ENCODE measurements at regions not wholly inside any gene's neighbourhood (a gene's known extent, or its start where the extent isn't known, plus 50 kb on each side); places are given as distances from the start of the nearest gene placed in this dataset.
"Not testable (repeated sequence)": the region's sequence is repeated elsewhere in the genome, so short reads cannot be mapped to it uniquely, and the experiment has no call there.

GRCh38 chr21:9008636-9009035 is 1512.7 kb upstream of the TPTE start:
- DNase-seq = no peak
- Histone ChIP-seq H3K4me1 (ENCODE audit: control extremely low read depth in 1 of 4, control insufficient read depth in 4 of 4, insufficient read depth in 4 of 4, low read length in 3 of 4) (no peaks in the 10 kb centered on the region), H3K27me3 (replicated peaks in 2 of 5; ENCODE audit: control insufficient read depth in 4 of 5, insufficient read depth in 5 of 5, low read length in 4 of 5) (no peaks in the 10 kb centered on the region), H3K27ac (ENCODE audit: insufficient read depth in 1 of 2, low read depth in 1 of 2, low read length in 2 of 2, poor library complexity in 1 of 2, severe bottlenecking in 2 of 2) (no peak overlapping the region), H3K4me3 (ENCODE audit: control insufficient read depth in 1 of 7, extremely low read depth in 1 of 7, insufficient read depth in 4 of 7, low read depth in 2 of 7, low read length in 6 of 7) (no peak overlapping the region), H3K9me3 (ENCODE audit: control extremely low read depth in 1 of 5, control insufficient read depth in 4 of 5, insufficient read depth in 2 of 5, low read depth in 1 of 5, low read length in 4 of 5) (peaks cover 0 to 46% (median 1%) of the 10 kb centered on the region in 5 experiments), H3K36me3 (ENCODE audit: control insufficient read depth in 4 of 4, insufficient read depth in 4 of 4, low read length in 3 of 4) (no peaks in the 10 kb centered on the region)
- ChIA-PET CTCF (no interaction called here), POLR2A (no interaction called here)

- DNase-seq; H3K27me3 ChIP-seq (replicated peaks in 2 of 5; ENCODE audit: control insufficient read depth in 4 of 5, insufficient read depth in 5 of 5, low read length in 4 of 5); POLR2A ChIA-PET; H3K4me3 ChIP-seq (ENCODE audit: control insufficient read depth in 1 of 7, extremely low read depth in 1 of 7, insufficient read depth in 4 of 7, low read depth in 2 of 7, low read length in 6 of 7); CTCF ChIA-PET; H3K4me1 ChIP-seq (ENCODE audit: control extremely low read depth in 1 of 4, control insufficient read depth in 4 of 4, insufficient read depth in 4 of 4, low read length in 3 of 4); H3K36me3 ChIP-seq (ENCODE audit: control insufficient read depth in 4 of 4, insufficient read depth in 4 of 4, low read length in 3 of 4); H3K27ac ChIP-seq (ENCODE audit: insufficient read depth in 1 of 2, low read depth in 1 of 2, low read length in 2 of 2, poor library complexity in 1 of 2, severe bottlenecking in 2 of 2): not testable (repeated sequence)
- no CpG with 5 or more reads among the region's 3 CpGs for WGBS (ENCODE audit: insufficient coverage)
- peaks cover 0 to 51% (median 1%) of the 10 kb centered on the region in 5 experiments for H3K9me3 ChIP-seq (ENCODE audit: control extremely low read depth in 1 of 5, control insufficient read depth in 4 of 5, insufficient read depth in 2 of 5, low read depth in 1 of 5, low read length in 4 of 5)
Observed at GRCh38 chr21:9009267-9010016, 1511.9 kb upstream of the TPTE start.

- POLR2A ChIA-PET; H3K36me3 ChIP-seq (ENCODE audit: control insufficient read depth in 4 of 4, insufficient read depth in 4 of 4, low read length in 3 of 4); DNase-seq; H3K27ac ChIP-seq (ENCODE audit: insufficient read depth in 1 of 2, low read depth in 1 of 2, low read length in 2 of 2, poor library complexity in 1 of 2, severe bottlenecking in 2 of 2); CTCF ChIA-PET; H3K27me3 ChIP-seq (replicated peaks in 2 of 5; ENCODE audit: control insufficient read depth in 4 of 5, insufficient read depth in 5 of 5, low read length in 4 of 5); H3K4me1 ChIP-seq (ENCODE audit: control extremely low read depth in 1 of 4, control insufficient read depth in 4 of 4, insufficient read depth in 4 of 4, low read length in 3 of 4); H3K4me3 ChIP-seq (ENCODE audit: control insufficient read depth in 1 of 7, extremely low read depth in 1 of 7, insufficient read depth in 4 of 7, low read depth in 2 of 7, low read length in 6 of 7): not testable (repeated sequence)
- no CpG with 5 or more reads among the region's 4 CpGs for WGBS (ENCODE audit: insufficient coverage)
- H3K9me3 ChIP-seq (ENCODE audit: control extremely low read depth in 1 of 5, control insufficient read depth in 4 of 5, insufficient read depth in 2 of 5, low read depth in 1 of 5, low read length in 4 of 5) = peaks cover 0 to 48% (median 3%) of the 10 kb centered on the region in 5 experiments
Observed at GRCh38 chr21:9010121-9010795, 1511.1 kb upstream of the TPTE start.

GRCh38 chr21:9010936-9011890 is 1510.2 kb upstream of the TPTE start:
- CTCF ChIA-PET; H3K27ac ChIP-seq (ENCODE audit: insufficient read depth in 1 of 2, low read depth in 1 of 2, low read length in 2 of 2, poor library complexity in 1 of 2, severe bottlenecking in 2 of 2); DNase-seq; POLR2A ChIA-PET; H3K27me3 ChIP-seq (replicated peaks in 2 of 5; ENCODE audit: control insufficient read depth in 4 of 5, insufficient read depth in 5 of 5, low read length in 4 of 5); H3K36me3 ChIP-seq (ENCODE audit: control insufficient read depth in 4 of 4, insufficient read depth in 4 of 4, low read length in 3 of 4); H3K4me3 ChIP-seq (ENCODE audit: control insufficient read depth in 1 of 7, extremely low read depth in 1 of 7, insufficient read depth in 4 of 7, low read depth in 2 of 7, low read length in 6 of 7); H3K4me1 ChIP-seq (ENCODE audit: control extremely low read depth in 1 of 4, control insufficient read depth in 4 of 4, insufficient read depth in 4 of 4, low read length in 3 of 4): not testable (repeated sequence)
- 60% methylated on average over 3 of the region's 3 CpGs for WGBS (ENCODE audit: insufficient coverage)
- H3K9me3 ChIP-seq (ENCODE audit: control extremely low read depth in 1 of 5, control insufficient read depth in 4 of 5, insufficient read depth in 2 of 5, low read depth in 1 of 5, low read length in 4 of 5) = peaks cover 0 to 48% (median 3%) of the 10 kb centered on the region in 5 experiments

- H3K4me3 ChIP-seq (ENCODE audit: control insufficient read depth in 1 of 7, extremely low read depth in 1 of 7, insufficient read depth in 4 of 7, low read depth in 2 of 7, low read length in 6 of 7); DNase-seq; H3K27ac ChIP-seq (ENCODE audit: insufficient read depth in 1 of 2, low read depth in 1 of 2, low read length in 2 of 2, poor library complexity in 1 of 2, severe bottlenecking in 2 of 2); POLR2A ChIA-PET; H3K36me3 ChIP-seq (ENCODE audit: control insufficient read depth in 4 of 4, insufficient read depth in 4 of 4, low read length in 3 of 4); H3K4me1 ChIP-seq (ENCODE audit: control extremely low read depth in 1 of 4, control insufficient read depth in 4 of 4, insufficient read depth in 4 of 4, low read length in 3 of 4); H3K27me3 ChIP-seq (replicated peaks in 2 of 5; ENCODE audit: control insufficient read depth in 4 of 5, insufficient read depth in 5 of 5, low read length in 4 of 5); CTCF ChIA-PET: not testable (repeated sequence)
- 50% methylated on average over 3 of the region's 4 CpGs for WGBS (ENCODE audit: insufficient coverage)
- H3K9me3 ChIP-seq (ENCODE audit: control extremely low read depth in 1 of 5, control insufficient read depth in 4 of 5, insufficient read depth in 2 of 5, low read depth in 1 of 5, low read length in 4 of 5) = peaks cover 0 to 46% (median 2%) of the 10 kb centered on the region in 5 experiments
Observed at GRCh38 chr21:9011916-9012315, 1509.5 kb upstream of the TPTE start.

- H3K4me1 ChIP-seq (ENCODE audit: control extremely low read depth in 1 of 4, control insufficient read depth in 4 of 4, insufficient read depth in 4 of 4, low read length in 3 of 4); H3K4me3 ChIP-seq (ENCODE audit: control insufficient read depth in 1 of 7, extremely low read depth in 1 of 7, insufficient read depth in 4 of 7, low read depth in 2 of 7, low read length in 6 of 7); POLR2A ChIA-PET; DNase-seq; CTCF ChIA-PET; H3K27ac ChIP-seq (ENCODE audit: insufficient read depth in 1 of 2, low read depth in 1 of 2, low read length in 2 of 2, poor library complexity in 1 of 2, severe bottlenecking in 2 of 2); H3K36me3 ChIP-seq (ENCODE audit: control insufficient read depth in 4 of 4, insufficient read depth in 4 of 4, low read length in 3 of 4); H3K27me3 ChIP-seq (replicated peaks in 2 of 5; ENCODE audit: control insufficient read depth in 4 of 5, insufficient read depth in 5 of 5, low read length in 4 of 5): not testable (repeated sequence)
- 62% methylated on average over 8 of the region's 8 CpGs for WGBS (ENCODE audit: insufficient coverage)
- peaks cover 0 to 42% (median 1%) of the 10 kb centered on the region in 5 experiments for H3K9me3 ChIP-seq (ENCODE audit: control extremely low read depth in 1 of 5, control insufficient read depth in 4 of 5, insufficient read depth in 2 of 5, low read depth in 1 of 5, low read length in 4 of 5)
Observed at GRCh38 chr21:9013502-9014242, 1507.7 kb upstream of the TPTE start.
